Left cardiac atrium (tissue), 4 donors: ENCODE measurements at regions not wholly inside any gene's neighbourhood (a gene's known extent, or its start where the extent isn't known, plus 50 kb on each side); places are given as distances from the start of the nearest gene placed in this dataset.

ENCODE experiments used
- ATAC-seq, 2 donors: fragments of 200-7000 bp; cut with Tn5 transposase; one replicate each; pipeline ENCODE4 v1.9.1; 2020; ENCODE audit warnings: mild to moderate bottlenecking in 2 of 2, moderate library complexity in 2 of 2
- DNase-seq: peaks from one replicate; pipeline ENCODE4 v3.0.0-alpha.2; 2020
- intact Hi-C, 2 donors: fragments of 100-400 bp; cut with DNase I; formaldehyde crosslinking; loops; one replicate each; pipeline versions ENCODE4 v1.14.1 to v1.15.1; 2022 to 2023
- donor health status: DM: no; HTN: yes; CAD: no.
- donor health status: DM: no; HTN: yes; CAD: no; lungs with severe emphysema.
- donor health status: DM: yes; HTN: yes; CAD: no.
- donor health status: Dilated cardiomyopathy.

- no peak for DNase-seq
- ATAC-seq, result no peak
- intact Hi-C loops, result no loop called here
Measured at GRCh38 chr10:3295582-3296151, 123.1 kb upstream of the PITRM1 start.

- DNase-seq (no peak), ATAC-seq (no peak)
- intact Hi-C loops, result no loop called here
Measured at GRCh38 chr10:3294919-3295581, 122.5 kb upstream of the PITRM1 start.

DNA sequence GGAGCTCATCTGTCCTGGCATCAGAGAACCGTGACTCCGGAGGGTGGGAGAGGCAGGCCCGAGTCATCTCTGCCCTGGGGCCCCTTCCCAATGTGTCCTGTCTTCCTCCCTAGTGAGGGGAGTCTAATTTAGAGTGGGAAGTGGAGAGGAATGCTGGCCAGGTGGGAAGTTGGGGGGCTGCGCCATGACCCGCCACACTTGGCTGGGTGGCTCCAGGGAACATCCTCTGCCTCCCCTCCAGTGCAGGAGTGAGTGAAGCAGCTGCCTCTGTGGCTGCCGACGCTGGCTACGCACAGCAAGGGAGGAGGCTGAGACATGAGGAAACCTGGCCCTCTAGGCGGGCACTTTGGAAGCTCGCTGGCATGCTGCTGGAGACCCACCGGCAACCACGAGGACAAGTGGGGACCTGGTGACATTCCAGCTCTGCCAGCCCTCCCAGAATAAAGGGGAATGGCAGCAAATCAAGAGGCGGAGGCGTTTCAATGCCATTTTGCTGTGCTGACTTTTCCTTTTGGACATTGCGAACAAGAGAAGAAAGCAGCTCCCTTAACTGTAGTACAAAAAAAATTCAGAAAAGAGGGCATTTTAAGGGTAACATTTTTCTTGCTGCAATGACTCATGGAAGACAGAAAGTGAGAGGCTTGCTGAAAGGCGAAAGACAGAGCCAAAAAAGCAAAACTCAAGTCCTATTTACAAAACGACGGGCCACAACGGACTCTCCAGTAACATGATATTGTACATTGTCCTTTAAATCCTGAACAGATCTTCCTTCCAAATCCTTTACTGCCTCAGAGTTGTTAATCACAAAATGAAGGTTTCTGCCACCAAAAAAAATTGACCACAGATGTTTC lies 121.2 kb upstream of the PITRM1 start:
- intact Hi-C loops, result no loop called here
- DNase-seq, result no peak
- ATAC-seq, result no peak

DNA sequence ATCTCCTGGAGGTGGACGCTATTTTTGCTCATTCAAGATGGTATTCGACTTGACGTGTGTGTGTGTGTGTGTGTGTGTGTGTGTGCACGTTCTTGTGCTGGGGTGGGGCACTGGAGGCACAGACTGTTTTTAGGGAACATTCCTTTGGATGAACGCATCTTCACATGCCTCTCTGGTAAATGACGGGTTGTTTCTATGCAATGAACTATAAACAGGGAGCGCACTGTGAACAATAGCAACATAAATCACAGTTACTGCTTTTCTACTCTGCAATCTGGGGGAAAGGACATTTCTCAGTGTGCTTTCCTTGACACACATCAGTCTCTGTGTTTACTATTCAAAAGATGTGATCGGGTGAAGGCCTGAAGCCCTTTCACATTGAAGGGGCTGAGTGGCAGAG lies 120.1 kb upstream of the PITRM1 start:
- ATAC-seq (no peak), DNase-seq (no peak)
- intact Hi-C loops, result no loop called here

- ATAC-seq, result no peak
- intact Hi-C loops, result no loop called here
- DNase-seq, result no peak
Measured at GRCh38 chr10:3290550-3290949, 118.0 kb upstream of the PITRM1 start.

- DNase-seq (no peak), ATAC-seq (no peak)
- intact Hi-C loops, result no loop called here
Measured at GRCh38 chr10:3287572-3288445, 115.2 kb upstream of the PITRM1 start.

DNA sequence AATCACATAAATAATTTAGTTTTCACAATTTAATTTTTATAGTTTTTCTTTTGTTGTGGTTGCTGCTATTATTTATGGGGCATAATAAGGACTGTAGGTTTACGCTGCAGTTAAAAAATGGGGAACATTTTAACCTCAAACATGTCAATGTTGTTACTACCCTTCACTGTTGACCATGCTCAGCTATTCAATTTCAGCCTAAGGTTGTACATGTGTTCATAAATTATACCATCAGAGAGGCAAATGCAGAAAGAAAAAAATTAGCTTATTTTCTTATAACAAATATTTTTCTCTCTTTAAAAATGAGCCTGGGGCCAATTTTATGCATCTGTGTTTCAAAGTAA lies 110.1 kb upstream of the PITRM1 start:
- ATAC-seq (no peak), DNase-seq (no peak)
- intact Hi-C loops, result no loop called here

DNA sequence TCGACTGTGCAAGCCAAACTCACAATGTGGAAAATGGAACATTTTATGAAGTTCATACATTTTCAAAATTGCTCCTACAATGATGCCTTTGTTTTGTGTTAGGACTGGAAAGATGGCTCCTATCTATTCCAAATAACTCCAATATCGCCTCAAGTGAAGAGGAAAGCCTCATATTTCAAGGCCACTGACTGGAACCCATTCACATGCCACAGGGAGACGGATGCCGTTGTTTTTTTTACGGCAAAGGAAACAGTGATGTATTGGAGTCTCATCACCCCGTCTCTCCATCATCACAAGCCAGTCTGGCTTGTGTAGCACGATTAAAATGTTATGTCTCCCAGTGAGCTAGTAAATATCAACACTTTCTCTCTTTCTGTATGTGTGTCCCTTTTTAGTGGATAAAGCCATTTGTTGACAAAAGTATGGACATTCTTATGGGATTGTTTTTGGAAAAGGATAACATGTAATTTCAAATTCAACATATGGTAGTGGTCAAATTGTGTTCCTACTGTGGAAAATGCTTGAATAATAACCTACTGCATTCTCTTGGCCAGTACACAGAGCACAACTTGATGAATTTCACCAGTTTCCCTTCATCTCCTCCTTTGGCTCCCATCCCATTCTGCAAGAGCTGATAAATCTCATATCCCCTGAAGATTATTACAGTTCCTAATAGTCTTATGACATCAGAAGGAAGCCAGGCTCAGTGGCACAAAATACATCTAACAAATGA lies 109.5 kb upstream of the PITRM1 start:
- peak in 1 of 2 donors; percentile 27 for ATAC-seq

DNA sequence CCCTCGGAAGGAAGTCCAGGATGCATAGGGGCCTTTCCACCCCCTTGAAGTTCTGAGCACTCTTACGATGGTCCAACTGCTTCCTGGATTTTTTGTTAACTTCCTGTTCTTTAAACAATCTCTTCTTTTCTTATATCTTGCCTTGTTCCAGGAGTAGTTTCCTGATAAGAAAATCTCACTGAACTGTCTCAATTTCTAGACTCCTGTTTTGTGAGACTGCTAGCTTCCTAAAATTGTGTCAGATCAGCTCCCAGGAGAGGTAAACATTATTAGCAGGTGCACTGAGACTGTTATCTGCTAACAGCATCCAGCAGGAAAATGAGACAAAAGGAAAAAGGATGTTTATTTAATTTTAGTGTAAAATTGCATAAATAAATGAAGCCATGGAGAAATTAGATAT lies 106.2 kb upstream of the PITRM1 start:
- DNase-seq (no peak), ATAC-seq (no peak)

More for the DNA sequence above, 109.5 kb upstream of the PITRM1 start:
- intact Hi-C loops, result no loop called here
- no peak for DNase-seq

DNA sequence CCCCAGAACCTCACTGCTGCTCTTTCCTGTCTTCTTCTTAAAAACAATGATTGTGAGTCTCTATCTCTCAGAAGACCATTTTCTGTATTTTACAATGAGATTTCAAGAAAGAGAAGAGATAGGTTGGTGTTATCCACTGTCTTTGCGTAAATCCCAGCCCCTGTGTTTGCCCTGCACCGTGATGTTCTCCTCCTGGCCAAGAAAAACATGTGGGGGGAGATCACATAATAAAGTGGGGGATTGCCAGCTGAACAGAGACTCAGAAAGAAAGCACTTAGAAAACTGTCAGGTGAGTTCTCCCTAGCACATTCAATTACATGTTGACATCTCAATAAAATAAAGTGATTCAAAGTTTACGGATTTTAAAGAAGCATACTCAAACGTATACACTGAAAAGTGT lies 105.0 kb upstream of the PITRM1 start:
- no peak for DNase-seq
- no peak for ATAC-seq
- intact Hi-C loops, result no loop called here

More for the DNA sequence above, 106.2 kb upstream of the PITRM1 start:
- intact Hi-C loops, result no loop called here

- ATAC-seq (no peak), DNase-seq (no peak)
- intact Hi-C loops, result no loop called here
Measured at GRCh38 chr10:3274414-3274813, 101.8 kb upstream of the PITRM1 start.

- ATAC-seq (no peak), DNase-seq (no peak)
Measured at GRCh38 chr10:3273966-3274365, 101.4 kb upstream of the PITRM1 start.

GRCh38 chr10:3272300-3272699 lies 99.7 kb upstream of the PITRM1 start:
- DNase-seq, result no peak
- intact Hi-C loops, result no loop called here
- no peak for ATAC-seq

More at GRCh38 chr10:3273966-3274365, 101.4 kb upstream of the PITRM1 start:
- intact Hi-C loops, result no loop called here

- ATAC-seq (peak; percentile 55 to 76), DNase-seq (no peak)
- intact Hi-C loops, result no loop called here
Measured at GRCh38 chr10:3271354-3272115, 99.0 kb upstream of the PITRM1 start.

- DNase-seq (no peak), ATAC-seq (no peak)
- intact Hi-C loops, result no loop called here
Measured at GRCh38 chr10:3270577-3271316, 98.2 kb upstream of the PITRM1 start.

- ATAC-seq (no peak), DNase-seq (no peak)
- intact Hi-C loops, result no loop called here
Measured at GRCh38 chr10:3268025-3268424, 95.4 kb upstream of the PITRM1 start.

- intact Hi-C loops, result no loop called here
- DNase-seq (no peak), ATAC-seq (no peak)
Measured at GRCh38 chr10:3265088-3265487, 92.5 kb upstream of the PITRM1 start.
